GM10248 (cell line): ENCODE measurements at regions not wholly inside any gene's neighbourhood (a gene's known extent, or its start where the extent isn't known, plus 50 kb on each side); places are given as distances from the start of the nearest gene placed in this dataset.
"Not testable (repeated sequence)": the region's sequence is repeated elsewhere in the genome, so short reads cannot be mapped to it uniquely, and the experiment has no call there.

Source experiments
- CTCF ChIA-PET: fragments of 300-600 bp; sonication (Branson Sonifier 250); formaldehyde crosslinking; extraction: SDS; loops from one replicate; lab custom pipeline; 2021; ENCODE audit warnings: antibody characterized with exemption; lab: Yijun Ruan, JAX
- POLR2A ChIA-PET: fragments of 350-650 bp; sonication (Branson Sonifier 250); formaldehyde crosslinking; extraction: SDS; loops from one replicate; lab custom pipeline; 2020; ENCODE audit warnings: antibody characterized with exemption; lab: Yijun Ruan, JAX
- DNase-seq: peaks from one replicate; pipeline ENCODE4 v3.0.0; 2012; ENCODE audit errors: extremely low spot score
- TF ChIP-seq, protein P1 (sequence below): IDR thresholded peaks from 2 replicates; pipeline ENCODE4 v1.5.1; 2012; ENCODE audit warnings: mild to moderate bottlenecking, low read depth; ENCODE audit errors: extremely low read depth, missing control alignments, control extremely low read depth

DNA sequence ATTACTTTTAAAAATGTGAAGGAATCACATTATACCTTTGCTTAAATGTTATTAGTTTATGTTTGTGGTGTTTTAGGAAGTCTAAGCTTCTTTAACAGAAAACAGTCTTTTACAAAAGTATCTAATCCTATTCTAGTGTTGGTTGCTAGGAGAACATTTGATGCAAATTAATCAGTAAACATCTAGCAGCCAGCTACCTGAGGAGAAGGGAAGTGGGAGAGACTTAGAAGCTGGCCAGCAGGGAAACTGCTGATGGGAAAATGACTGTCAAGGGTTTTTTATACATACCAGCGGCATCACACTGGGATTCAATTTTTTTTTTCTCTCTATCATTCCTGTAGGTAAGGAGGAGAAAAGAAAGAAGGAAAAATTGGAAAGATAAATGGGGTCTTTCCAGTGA lies 686.0 kb upstream of the MMS22L start:
- ChIA-PET POLR2A (no interaction called here), CTCF (interaction anchor here (0.8 kb wide), 1 partner anchor 19 kb away, joined by 3 read pairs; no protein-coding TSS in a partner anchor)
- no peak for DNase-seq
- TF ChIP-seq, protein P1, sequence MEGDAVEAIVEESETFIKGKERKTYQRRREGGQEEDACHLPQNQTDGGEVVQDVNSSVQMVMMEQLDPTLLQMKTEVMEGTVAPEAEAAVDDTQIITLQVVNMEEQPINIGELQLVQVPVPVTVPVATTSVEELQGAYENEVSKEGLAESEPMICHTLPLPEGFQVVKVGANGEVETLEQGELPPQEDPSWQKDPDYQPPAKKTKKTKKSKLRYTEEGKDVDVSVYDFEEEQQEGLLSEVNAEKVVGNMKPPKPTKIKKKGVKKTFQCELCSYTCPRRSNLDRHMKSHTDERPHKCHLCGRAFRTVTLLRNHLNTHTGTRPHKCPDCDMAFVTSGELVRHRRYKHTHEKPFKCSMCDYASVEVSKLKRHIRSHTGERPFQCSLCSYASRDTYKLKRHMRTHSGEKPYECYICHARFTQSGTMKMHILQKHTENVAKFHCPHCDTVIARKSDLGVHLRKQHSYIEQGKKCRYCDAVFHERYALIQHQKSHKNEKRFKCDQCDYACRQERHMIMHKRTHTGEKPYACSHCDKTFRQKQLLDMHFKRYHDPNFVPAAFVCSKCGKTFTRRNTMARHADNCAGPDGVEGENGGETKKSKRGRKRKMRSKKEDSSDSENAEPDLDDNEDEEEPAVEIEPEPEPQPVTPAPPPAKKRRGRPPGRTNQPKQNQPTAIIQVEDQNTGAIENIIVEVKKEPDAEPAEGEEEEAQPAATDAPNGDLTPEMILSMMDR: no peak

DNA sequence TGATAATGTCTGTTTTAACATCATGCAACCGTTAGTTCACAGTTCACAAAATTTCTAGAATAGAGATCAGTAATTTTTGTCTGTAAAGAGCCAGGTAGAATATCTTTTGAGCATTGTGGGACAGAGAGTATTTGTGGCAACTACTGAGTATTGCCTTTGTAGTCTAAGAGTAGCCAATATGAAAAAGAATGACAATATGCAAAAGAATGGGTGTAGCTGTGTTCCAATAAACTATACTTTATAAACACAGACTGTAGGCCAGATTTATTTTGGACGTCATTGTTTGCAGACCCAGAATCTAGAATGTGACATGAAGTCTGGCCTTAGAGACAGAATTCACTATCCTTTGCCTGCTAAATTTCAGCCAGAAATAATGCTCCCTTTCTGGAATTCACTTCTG lies 694.1 kb upstream of the MMS22L start:
- ChIA-PET POLR2A (no interaction called here), CTCF (interaction anchor here (0.7 to 2.0 kb wide), 2 partner anchors 18 to 25 kb away, joined by 3 to 4 read pairs; no protein-coding TSS in a partner anchor)
- DNase-seq: no peak
- TF ChIP-seq, protein P1: no peak

DNA sequence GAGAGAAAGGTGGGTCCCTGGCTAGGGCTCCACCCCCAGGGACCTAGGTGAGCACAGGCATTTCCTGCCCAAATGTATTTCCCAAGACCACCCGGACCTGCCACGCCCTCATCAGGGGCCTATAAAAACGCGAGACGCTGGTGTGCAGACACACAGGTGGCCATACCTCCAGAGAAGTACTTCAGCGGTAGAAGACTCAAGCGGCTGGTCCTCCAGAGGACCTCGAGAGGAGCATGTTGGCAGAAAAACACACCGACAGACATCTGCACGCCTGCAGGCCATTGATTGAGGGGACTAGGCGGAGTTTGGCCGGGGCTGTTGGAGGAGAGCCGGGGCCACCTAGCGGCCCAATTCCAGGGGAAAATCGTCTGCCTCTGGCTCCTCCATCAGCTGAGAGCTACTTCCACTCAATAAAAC lies 695.8 kb upstream of the MMS22L start:
- CTCF ChIA-PET: no interaction called here
- POLR2A ChIA-PET: no interaction called here
- TF ChIP-seq, protein P1: no peak
- DNase-seq: no peak

DNA sequence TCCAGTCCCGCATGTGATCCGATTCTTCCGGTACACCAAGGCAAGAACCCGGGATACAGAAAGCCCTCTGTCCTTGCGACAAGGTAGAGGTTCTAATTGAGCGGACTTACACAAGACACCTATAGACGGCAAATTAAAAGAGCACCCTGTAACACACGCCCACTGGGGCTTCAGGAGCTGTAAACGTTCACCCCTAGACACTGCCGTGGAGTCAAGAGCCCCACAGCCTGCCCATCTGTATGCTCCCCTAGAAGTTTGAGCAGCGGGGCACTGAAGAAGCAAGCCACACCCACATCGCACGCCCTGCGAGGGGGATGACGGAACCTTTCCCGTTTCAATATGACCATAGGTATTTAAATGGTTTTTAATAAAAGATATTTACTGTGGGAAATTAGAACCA lies 696.3 kb upstream of the MMS22L start:
- POLR2A ChIA-PET, DNase-seq, CTCF ChIA-PET: not testable (repeated sequence)

DNA sequence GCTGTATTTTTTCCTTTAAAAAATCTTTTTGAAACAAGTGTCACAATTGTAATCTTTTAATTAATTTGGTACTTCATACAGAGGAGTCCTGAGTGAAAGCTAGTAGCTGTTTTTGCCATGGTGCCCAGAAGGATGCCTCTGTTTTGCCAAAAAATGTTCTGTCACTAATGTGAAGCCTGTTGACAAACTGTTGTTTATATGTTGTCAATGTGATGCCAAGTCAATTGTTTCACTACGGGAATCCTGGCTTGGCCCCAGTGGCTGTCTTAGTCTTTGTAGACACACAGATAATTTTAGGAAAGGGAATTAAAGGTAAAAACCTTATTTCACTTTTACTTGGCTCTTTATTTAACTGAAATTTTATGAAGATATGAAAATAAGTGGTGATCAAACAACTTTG lies 706.4 kb upstream of the MMS22L start:
- DNase-seq: no peak
- ChIA-PET CTCF (no interaction called here), POLR2A (no interaction called here)
- TF ChIP-seq, protein P1: no peak

DNA sequence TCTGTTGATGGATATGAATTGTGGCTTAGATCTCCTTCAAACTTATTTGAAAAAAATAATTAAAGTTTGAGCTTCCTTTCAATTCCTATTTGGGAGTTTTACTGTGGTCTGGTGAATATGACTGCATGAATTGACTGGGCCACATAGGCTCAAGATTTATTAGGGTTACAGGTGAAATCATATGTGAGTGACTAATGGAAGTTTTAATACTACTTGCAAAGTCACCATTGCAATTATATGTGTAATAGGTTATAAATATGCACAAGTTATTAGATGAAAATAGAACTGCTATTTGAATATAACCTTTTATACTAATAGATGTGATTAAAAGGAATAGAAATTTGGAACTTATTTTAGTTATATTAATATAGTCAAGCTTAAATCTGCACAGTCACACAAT lies 712.1 kb upstream of the MMS22L start:
- POLR2A ChIA-PET: no interaction called here
- CTCF ChIA-PET: interaction anchor here (0.9 to 1.3 kb wide), 3 partner anchors 8 to 39 kb away, joined by 3 read pairs; no protein-coding TSS in a partner anchor
- TF ChIP-seq, protein P1: no peak

DNA sequence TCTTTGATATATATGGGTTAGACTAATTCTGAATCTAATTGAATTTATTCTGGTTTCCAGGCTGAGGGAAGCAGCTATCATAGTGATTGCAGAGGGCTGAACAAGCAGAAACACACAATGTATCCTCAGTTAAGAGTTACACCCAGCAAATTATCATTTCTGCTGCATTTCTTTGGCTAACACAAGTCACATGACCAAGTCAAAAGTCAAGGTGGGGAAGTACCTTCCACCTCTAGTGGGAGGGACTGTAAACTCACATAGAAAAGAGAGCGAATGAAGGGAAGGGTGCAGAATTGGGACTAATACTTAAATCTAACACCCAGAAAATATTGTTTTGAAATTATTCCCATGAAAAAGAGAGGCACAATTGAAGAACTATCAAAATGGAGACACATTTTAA lies 719.7 kb upstream of the MMS22L start:
- ChIA-PET POLR2A (no interaction called here), CTCF (interaction anchor here (1.8 kb wide), 1 partner anchor 25 kb away, joined by 4 read pairs; no protein-coding TSS in a partner anchor)
- TF ChIP-seq, protein P1: no peak
- no peak for DNase-seq

More for the DNA sequence above, 712.1 kb upstream of the MMS22L start:
- no peak for DNase-seq
